Nephron (organoid): ENCODE measurements at regions not wholly inside any gene's neighbourhood (a gene's known extent, or its start where the extent isn't known, plus 50 kb on each side); places are given as distances from the start of the nearest gene placed in this dataset.

Experiments
- H3K27ac Mint-ChIP-seq, 3 experiments: 2 replicates each; pipeline ENCODE4 v1.8.0; 2020; ENCODE audit warnings: mixed read lengths in 3 of 3, mild to moderate bottlenecking in 2 of 3, moderate library complexity in 1 of 3
- H3K27me3 Mint-ChIP-seq: 2 replicates; pipeline ENCODE4 v1.8.0; 2021; ENCODE audit warnings: low read depth, mild to moderate bottlenecking, moderate library complexity, mixed read lengths
- H3K36me3 Mint-ChIP-seq: 2 replicates; pipeline ENCODE4 v1.8.0; 2020; ENCODE audit warnings: low read depth, mixed read lengths
- H3K4me1 Mint-ChIP-seq: 2 replicates; pipeline ENCODE4 v1.8.0; 2020; ENCODE audit warnings: mixed read lengths
- H3K4me3 Mint-ChIP-seq, 3 experiments: 2 replicates each; pipeline ENCODE4 v1.8.0; 2020; ENCODE audit warnings: mild to moderate bottlenecking in 3 of 3, mixed read lengths in 3 of 3, moderate library complexity in 2 of 3
- H3K9me3 Mint-ChIP-seq: 2 replicates; pipeline ENCODE4 v1.8.0; 2020; ENCODE audit warnings: mixed read lengths
- TF ChIP-seq, protein P1 (sequence below), 3 experiments: fragments of 200-600 bp; sonication (generic); IDR thresholded peaks; one replicate each; pipeline ENCODE4 v1.5.0; 2021; ENCODE audit warnings: antibody characterized with exemption in 3 of 3; ENCODE audit not compliant: unreplicated experiment in 3 of 3

GRCh38 chr5:175263776-175264175 lies 180.2 kb downstream of the DRD1 start:
- no peaks in the 10 kb centered on the region for H3K4me1 Mint-ChIP-seq
- no peak overlapping the region for H3K27ac Mint-ChIP-seq
- H3K36me3 Mint-ChIP-seq: no peaks in the 10 kb centered on the region
- peaks cover 8% of the 10 kb centered on the region for H3K9me3 Mint-ChIP-seq
- TF ChIP-seq, protein P1, sequence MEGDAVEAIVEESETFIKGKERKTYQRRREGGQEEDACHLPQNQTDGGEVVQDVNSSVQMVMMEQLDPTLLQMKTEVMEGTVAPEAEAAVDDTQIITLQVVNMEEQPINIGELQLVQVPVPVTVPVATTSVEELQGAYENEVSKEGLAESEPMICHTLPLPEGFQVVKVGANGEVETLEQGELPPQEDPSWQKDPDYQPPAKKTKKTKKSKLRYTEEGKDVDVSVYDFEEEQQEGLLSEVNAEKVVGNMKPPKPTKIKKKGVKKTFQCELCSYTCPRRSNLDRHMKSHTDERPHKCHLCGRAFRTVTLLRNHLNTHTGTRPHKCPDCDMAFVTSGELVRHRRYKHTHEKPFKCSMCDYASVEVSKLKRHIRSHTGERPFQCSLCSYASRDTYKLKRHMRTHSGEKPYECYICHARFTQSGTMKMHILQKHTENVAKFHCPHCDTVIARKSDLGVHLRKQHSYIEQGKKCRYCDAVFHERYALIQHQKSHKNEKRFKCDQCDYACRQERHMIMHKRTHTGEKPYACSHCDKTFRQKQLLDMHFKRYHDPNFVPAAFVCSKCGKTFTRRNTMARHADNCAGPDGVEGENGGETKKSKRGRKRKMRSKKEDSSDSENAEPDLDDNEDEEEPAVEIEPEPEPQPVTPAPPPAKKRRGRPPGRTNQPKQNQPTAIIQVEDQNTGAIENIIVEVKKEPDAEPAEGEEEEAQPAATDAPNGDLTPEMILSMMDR (IDR thresholded peaks at IDR 0.05; ENCODE audit: unreplicated experiment in 3 of 3): no peak
- H3K4me3 Mint-ChIP-seq: no peak overlapping the region
- peaks cover 2% of the 10 kb centered on the region for H3K27me3 Mint-ChIP-seq

DNA sequence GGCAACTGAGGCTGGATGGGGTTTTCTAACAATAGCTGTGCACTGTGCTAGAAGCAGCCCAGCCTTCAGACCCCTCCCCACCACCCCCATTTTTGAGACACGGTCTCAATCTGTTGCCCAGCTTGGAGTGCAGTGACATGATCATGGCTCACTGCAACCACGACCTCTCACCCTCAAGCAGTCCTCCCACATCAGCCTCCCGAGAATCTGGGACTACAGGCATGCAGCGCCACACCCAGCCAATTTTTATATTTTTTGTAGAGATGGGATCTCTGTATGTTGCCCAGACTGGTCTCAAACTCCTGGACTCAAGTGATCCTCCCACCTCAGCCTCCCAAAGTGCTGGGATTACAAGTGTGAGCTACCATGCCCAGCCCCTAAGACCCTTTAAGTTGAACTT lies 182.5 kb downstream of the DRD1 start:
- peaks cover 3% of the 10 kb centered on the region for H3K9me3 Mint-ChIP-seq
- TF ChIP-seq, protein P1 (IDR thresholded peaks at IDR 0.05; ENCODE audit: unreplicated experiment in 3 of 3): no peak
- no peak overlapping the region for H3K4me3 Mint-ChIP-seq
- H3K4me1 Mint-ChIP-seq: no peaks in the 10 kb centered on the region
- H3K36me3 Mint-ChIP-seq: no peaks in the 10 kb centered on the region
- H3K27me3 Mint-ChIP-seq: peaks cover 3% of the 10 kb centered on the region
- no peak overlapping the region for H3K27ac Mint-ChIP-seq

DNA sequence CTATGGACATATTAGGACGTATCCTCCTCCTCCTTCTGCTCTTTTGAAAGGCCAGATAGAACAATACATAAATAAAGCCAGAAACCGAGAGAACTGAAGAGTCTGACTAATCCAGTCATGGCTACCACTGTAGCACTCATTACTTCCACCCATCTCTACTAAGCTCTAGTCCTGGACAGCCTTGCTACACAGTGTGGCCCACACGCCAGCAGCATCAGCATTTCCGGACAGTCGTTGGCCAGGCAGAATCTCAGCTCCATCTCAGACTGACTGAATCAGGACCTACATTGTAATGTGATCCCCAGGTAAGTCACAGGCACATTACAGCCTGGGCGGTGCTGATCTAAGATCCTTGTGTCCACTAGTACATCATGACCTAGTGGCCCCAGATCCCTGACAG lies 182.9 kb downstream of the DRD1 start:
- no peak overlapping the region for H3K27ac Mint-ChIP-seq
- H3K4me1 Mint-ChIP-seq: no peaks in the 10 kb centered on the region
- peaks cover 3% of the 10 kb centered on the region for H3K9me3 Mint-ChIP-seq
- no peak overlapping the region for H3K4me3 Mint-ChIP-seq
- TF ChIP-seq, protein P1 (IDR thresholded peaks at IDR 0.05; ENCODE audit: unreplicated experiment in 3 of 3): no peak
- peaks cover 3% of the 10 kb centered on the region for H3K27me3 Mint-ChIP-seq
- H3K36me3 Mint-ChIP-seq: no peaks in the 10 kb centered on the region

- Mint-ChIP-seq H3K4me3 (no peak overlapping the region), H3K9me3 (peaks cover 3% of the 10 kb centered on the region)
These were observed 186.2 kb downstream of the DRD1 start for GRCh38 chr5:175257847-175258194.

GRCh38 chr5:175257128-175257846 lies 186.7 kb downstream of the DRD1 start:
- H3K4me3 Mint-ChIP-seq: no peak overlapping the region
- peaks cover 3% of the 10 kb centered on the region for H3K9me3 Mint-ChIP-seq
- no peaks in the 10 kb centered on the region for H3K36me3 Mint-ChIP-seq
- TF ChIP-seq, protein P1 (IDR thresholded peaks at IDR 0.05; ENCODE audit: unreplicated experiment in 3 of 3): no peak
- H3K27ac Mint-ChIP-seq: no peak overlapping the region
- peaks cover 19% of the 10 kb centered on the region for H3K27me3 Mint-ChIP-seq
- H3K4me1 Mint-ChIP-seq: no peaks in the 10 kb centered on the region

More at GRCh38 chr5:175257847-175258194, 186.2 kb downstream of the DRD1 start:
- H3K27me3 Mint-ChIP-seq: peaks cover 17% of the 10 kb centered on the region
- no peaks in the 10 kb centered on the region for H3K4me1 Mint-ChIP-seq
- no peak overlapping the region for H3K27ac Mint-ChIP-seq
- TF ChIP-seq, protein P1 (IDR thresholded peaks at IDR 0.05; ENCODE audit: unreplicated experiment in 3 of 3): no peak
- no peaks in the 10 kb centered on the region for H3K36me3 Mint-ChIP-seq

GRCh38 chr5:175254155-175254554 lies 189.8 kb downstream of the DRD1 start:
- peaks cover 29% of the 10 kb centered on the region for H3K27me3 Mint-ChIP-seq
- H3K4me1 Mint-ChIP-seq: no peaks in the 10 kb centered on the region
- no peak overlapping the region for H3K4me3 Mint-ChIP-seq
- H3K9me3 Mint-ChIP-seq: no peaks in the 10 kb centered on the region
- no peak overlapping the region for H3K27ac Mint-ChIP-seq
- TF ChIP-seq, protein P1 (IDR thresholded peaks at IDR 0.05; ENCODE audit: unreplicated experiment in 3 of 3): no peak
- no peaks in the 10 kb centered on the region for H3K36me3 Mint-ChIP-seq
